HG02759 (cell line): ENCODE measurements at regions not wholly inside any gene's neighbourhood (a gene's known extent, or its start where the extent isn't known, plus 50 kb on each side); places are given as distances from the start of the nearest gene placed in this dataset.

Experiments
- ATAC-seq: cut with Tn5 transposase; IDR thresholded peaks from one replicate; pipeline ENCODE4 v1.9.1; 2021; ENCODE audit warnings: mild to moderate bottlenecking, moderate library complexity; ENCODE audit not compliant: unreplicated experiment

DNA sequence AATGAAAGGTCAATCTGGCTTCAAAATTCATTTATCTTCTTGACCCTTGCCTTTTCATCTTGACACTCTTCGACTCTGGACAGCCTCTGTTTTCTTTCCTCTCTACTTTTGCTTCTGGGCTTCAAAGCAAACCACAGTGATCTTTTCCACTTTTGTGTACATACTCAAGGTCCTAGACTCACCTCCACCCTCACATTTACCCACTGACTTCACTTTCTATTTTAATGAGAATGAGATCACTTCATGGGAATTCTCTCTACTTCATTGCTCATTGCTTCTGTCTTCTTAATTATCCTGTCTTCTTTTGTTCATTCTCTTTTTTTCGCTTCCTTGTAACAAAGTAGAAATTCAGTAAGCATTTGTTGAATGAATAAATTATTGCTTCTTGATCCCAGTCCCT, 330.1 kb upstream of the HAND2 start:
- no peak for ATAC-seq

DNA sequence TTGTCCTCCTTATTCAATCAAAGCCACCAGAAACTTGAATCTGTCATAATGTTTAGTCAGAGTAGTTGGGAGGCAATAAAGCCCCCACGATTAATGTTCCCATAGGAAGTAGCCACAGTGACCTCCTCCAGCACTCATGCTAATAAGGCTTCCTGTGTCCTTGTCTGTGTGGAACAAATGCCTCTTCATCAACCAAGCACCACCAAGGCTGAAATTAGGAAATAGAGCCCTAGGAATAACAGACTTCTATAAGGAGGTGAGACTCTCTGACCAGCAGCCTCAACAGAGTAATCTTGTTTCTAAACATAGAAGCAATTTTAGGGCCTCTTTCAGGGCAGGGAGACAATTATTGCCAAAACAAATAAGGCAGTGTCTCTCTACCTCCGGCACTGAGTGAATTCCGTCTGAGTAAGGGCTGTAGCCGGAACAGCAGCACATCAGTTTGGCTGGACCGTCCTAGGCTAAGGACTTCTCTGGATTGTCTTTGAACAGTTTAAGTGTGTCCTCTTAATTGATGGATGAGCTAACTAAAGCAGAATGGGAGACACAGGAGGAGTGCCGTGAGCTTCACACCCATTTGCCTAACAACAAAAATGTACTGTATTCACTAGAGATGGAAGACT, 329.2 kb upstream of the HAND2 start:
- ATAC-seq, result no peak

DNA sequence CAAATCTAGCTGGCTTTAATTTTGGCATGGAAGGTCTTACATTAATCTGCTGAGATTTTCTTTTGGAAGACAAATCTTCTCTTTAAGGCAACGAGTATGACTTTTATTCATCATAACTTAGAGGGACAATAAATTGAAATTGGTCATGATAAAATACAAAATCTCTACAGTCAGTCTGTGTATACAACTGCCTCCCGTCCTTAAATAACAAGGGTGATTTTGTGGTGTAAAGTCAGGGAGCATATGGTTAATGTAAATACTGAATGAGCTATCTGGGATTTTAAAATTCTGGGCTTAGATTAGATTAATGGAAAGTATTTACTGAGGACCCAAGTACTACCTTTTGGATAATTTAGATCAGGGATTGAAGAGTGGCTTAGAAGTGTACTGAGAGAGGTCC, 328.4 kb upstream of the HAND2 start:
- no peak for ATAC-seq

DNA sequence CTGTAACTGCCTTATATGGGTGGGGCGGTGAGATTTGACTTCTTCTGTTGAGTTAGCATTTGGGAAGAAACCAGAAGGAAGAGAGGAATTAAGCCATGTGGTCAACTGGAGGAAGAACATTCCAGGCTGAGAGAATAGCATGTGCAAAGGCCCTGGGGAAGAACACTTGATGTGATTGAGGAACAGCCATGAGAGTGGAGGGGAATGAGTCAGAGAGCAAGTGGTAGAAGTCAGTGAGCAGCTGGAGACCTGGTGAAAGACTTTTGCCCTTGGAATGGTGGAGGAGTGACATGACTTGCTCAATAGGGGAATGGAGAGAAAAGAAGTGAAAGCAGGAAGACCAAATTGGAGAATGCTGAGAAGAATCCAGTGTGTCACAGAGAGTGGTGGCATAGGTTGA, 327.8 kb upstream of the HAND2 start:
- no peak for ATAC-seq

DNA sequence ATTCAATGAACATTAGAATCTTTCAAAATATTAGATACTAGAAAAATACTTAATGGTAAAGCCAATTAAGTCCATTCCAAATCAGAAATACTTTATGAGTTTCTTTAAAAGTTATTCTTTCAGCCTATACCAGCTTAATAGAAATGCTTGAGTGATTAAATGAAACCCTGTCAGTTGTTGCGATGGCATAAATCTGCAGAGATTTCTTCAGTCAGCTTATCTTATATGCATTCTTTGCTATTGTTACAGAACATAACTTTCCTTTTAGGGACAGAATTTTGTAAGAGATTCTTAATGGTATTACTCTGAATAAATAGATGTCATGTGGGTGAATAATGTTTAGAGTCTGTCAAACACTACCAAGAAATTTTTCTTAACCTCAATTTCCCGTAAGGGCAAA, 325.0 kb upstream of the HAND2 start:
- no peak for ATAC-seq

DNA sequence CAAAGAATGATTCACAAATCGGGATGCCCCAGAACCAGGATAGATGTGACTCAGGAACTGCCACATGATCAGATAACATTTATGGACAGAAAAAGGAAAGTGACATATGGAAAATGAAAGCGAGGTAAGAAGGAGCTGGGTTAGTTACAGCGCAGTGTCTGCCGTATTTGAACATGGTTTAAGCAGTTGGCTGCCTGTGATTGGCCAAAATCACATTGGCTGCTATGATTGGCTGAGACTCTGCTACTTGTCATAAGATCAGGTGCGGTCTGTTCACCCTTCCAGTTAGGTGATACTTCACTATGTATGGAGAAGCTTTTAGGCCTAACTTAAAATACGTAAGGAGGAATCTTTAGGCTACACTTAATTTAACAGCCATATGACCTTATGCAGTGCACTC, 322.7 kb upstream of the HAND2 start:
- no peak for ATAC-seq

DNA sequence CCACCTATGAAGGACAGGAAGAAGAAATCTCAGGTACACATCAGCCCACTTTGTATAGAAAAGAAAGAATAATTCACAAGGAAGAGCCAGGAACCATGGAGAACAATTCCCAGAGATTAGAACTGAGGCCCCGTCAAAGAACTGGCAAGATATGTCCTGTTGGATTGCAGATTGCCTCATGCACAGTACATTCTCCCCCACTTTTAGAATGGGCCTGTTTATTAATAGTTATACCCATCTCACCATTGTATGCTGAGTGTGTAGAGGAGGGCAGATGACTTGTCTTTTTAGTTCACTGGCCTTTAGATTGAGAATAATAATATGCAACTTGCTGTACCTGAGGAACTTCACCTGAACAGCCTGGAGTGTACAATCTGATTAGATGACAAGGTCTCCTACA, 315.6 kb upstream of the HAND2 start:
- ATAC-seq, result no peak

DNA sequence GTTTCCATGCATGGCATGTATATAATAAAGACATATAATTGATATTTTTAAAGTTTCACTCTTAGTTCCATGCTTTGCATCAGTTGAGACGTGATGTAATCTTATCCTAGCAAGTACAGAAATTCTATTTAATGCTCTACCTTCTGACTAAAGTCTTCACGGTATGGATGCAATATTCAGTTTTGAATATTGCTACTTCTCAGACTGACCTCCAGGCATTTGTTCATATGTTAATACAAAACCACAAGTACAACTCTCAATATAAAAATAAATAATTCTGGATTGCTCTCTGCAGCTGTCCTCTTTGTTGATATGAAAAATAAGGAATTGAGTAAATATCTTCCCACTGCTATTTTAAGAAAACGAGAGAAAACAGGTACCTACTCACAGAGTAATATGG, 309.8 kb upstream of the HAND2 start:
- no peak for ATAC-seq

DNA sequence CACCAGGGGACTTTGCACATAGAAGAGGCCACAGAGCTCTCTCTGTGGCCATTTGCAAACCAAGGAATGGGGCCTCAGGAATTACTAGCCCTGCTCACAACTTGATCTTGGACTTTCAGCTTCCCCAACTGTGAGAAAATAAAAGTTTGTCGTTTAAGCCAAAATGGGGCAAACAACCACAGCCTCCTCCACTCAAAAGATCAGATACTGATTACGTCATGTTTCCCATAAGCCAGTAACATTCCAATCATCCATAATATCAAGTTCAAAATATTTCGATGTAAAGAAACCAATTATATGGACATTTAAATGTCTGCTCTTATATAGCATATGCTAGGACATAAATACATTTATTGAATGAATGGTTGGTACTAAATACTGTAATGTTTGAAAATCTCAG, 307.5 kb upstream of the HAND2 start:
- no peak for ATAC-seq

DNA sequence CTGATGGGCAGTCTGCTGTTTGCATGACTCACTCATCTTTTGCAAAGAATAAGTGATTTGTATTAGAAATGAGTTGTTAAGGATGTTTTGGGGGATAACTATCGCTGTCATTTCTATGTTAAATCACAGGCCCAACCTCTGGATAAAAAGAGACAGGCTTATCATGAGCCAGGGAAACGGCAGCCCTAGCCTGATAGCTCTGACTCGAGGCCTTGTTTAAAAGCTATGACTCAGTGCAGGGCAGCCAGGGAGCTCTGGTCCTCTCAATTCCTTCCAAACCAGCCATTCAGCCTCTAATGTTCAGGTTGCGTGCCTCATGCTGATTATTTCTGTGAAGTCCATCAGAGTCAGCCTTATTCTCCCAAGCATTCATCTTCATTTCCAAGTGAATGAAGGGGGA, 305.9 kb upstream of the HAND2 start:
- ATAC-seq, result no peak

DNA sequence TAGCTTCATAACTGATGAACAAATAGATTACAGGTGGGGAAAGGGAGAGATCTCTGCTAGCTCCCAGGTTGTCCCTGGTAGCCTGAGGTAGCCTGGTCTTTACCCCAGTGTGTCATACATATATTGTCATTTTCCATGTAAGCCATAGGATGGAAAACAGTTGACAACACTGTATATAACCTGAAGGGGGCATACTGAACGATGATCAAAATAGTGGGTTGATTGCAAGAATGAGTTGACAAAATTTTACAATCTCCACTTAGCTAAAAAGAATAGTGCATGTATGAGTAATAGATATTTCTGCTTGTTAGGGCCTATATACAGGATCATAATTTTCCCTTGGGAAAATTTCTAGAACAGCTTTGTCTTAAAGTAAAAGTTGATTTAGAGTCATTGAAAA, 304.1 kb upstream of the HAND2 start:
- ATAC-seq, result no peak

DNA sequence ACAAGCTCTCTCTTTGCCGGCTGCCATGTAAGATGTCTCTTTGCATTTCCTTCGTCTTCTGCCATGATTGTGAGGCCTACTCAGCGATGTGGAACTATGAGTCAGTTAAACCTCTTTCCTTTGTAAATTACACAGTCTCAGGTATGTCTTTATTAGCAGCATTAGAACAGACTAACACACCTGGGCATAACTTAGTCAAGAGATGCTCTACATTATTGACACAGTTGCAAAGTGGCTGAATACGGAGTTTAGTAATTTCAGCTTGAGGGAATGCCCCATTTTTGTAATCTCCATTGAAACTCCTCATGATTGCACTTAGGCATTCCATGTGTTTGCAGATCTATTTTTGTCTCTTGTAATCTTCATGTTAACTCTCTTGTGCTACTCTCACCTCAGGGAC, 299.5 kb upstream of the HAND2 start:
- no peak for ATAC-seq

DNA sequence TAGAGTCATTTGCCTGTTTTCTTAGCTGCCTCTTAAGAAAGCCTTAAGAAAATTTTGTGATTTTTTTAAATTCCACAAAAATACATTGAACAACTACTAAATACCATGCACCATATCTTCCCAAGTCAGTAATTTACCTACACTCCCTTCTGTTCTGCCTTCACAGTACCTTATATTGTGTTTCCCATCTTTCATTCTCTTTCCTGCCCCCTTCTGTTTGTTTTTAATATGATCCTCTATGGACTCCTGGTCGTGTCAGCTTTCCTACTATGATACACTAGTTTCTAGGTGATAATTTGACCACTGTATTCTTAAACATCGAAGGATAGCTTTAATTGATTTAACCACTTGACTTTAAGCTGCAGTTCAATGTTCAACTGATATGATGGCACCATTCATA, 297.7 kb upstream of the HAND2 start:
- ATAC-seq, result no peak

DNA sequence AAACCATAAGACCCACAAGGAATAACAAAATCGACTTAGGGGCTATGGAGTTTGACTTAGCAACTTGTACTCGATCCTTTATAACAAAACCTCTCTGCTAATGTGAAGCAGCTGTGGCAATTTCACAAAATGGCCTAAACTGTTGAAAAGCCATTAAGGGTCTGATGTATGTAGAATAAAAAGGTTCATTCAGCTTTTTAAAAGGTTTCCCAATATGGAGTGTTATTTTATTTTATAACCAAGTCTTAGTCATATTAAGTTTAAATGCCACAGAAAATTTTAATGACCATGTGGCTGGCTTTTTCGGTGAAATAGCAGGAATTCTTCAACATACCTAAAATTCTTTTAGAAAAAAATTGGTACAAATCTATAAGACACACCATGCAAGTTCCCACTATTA, 291.8 kb upstream of the HAND2 start:
- ATAC-seq, result no peak

DNA sequence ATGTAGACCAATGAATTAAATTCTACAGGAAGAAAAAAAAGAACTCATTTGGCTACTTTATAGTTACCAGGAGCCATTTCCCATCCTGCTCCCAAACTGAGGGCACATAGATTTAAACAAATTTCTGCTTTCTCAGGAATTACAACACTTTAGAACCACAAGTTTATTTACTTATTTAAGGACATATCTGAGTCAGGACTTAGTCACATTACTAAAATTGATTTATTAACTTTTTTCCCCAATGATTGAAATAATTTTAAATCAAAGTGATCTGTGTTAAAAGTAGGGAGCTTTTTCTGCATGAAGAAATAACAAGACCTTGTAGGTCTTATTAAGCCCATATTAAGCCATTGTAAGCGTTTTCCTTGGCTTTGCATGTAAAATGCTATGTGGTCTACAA, 291.0 kb upstream of the HAND2 start:
- no peak for ATAC-seq

DNA sequence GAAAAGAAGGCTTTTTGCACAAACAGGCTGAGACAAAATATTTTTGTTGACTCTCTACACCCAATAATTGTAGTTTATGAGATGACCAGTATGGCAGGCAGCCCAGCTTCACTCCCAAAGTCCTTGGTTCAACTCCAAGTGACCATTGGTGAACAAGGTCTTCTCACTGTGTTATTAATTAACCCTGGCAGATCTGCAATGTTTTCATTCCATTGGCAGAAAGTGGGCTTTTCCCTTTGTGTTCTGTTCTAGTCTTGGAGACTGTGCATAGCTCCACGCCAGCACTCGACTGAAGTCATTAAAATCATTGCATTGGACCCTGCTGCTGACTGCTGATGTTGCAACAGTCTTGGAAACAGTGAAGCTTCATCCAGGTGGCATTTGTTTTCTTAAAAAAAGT, 277.3 kb upstream of the HAND2 start:
- no peak for ATAC-seq

DNA sequence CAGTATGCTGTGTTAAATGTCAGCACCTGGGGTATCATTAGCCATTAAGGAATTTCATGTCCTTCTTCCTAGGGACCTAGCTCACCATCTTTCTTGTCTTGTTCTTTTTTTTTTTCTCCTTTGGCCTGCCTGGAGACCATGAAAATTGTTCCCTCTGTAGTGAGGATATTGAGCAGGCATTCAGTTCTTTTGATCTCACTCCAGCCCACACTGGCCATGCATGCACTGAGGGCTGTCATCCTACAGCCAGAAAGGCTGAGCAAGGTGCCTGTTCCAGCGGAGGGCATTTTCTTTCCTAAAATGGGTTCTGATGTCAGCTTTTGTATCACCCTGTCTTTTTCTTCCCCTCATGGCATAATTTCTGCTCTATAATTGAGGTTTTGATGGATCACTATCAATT, 275.9 kb upstream of the HAND2 start:
- no peak for ATAC-seq

DNA sequence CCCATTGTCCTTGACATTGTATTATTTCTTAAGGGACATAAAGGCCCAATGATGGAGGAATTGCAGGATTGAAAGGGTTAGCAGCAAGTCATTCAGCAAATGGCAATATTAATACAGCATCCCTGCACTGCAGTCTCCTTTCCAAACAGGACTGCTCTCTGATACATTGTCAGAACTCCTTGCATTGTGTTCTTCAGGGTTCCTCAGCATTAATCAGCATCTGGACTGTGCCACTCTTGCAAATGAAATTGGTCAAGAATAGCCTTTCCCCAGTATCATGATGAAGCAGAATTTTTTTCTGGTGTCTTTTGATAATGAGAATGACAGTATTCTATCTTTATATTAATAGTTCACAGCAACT, 272.6 kb upstream of the HAND2 start:
- no peak for ATAC-seq

DNA sequence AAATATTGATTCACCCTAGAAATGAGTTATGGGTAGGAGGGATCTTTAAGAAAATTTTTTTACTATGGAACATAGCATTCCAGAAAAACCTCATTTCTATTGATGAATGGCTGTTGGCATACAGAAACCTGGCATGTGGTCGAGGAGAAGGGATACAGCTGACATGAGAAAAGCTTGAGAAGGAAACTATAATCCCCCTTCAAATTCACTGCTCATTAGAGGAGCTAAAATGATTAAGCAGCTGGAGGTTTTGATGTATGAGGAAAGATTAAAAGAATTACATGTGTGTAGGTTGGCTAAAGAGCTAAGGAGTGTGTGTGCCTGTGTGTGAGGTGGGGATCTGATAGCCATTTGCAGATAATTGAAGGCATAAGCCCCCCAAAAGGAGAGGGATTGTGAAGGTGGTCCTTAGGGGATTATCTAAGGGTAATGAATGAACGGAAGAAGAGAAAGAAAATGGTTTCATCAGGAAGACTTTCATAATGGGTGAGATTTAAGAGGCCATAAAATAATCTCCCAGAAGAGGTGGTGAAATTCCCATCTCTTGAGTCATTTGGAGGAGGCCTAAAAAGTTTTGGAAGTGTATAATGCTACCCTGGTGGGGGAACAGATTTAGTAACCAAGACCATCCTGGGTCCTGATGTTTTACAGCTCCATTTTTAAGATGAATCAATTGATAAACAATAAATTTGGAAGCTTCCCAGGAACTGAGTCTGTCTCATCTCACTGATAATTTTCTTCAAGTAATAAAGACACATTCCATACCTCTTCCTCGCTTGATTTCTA, 272.0 kb upstream of the HAND2 start:
- ATAC-seq, result no peak

DNA sequence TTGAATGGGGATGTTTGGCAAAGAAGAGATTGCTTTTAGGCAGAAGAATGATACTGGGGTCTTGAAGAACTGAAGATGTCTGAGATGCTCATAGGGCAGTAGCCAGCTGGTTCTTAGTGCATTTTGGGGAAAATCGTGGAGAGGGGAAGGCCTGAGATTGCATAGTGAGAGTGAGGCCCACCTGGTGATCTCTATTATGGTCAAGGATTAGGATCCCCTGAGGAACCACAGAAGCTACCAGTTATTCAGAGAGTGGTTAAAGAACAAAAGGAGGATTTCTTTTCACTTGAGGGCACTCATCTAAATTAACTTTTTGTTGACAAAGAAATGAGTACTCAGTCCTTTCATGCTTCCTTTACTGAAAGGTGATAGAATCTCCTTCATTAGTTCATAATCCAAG, 271.3 kb upstream of the HAND2 start:
- no peak for ATAC-seq

DNA sequence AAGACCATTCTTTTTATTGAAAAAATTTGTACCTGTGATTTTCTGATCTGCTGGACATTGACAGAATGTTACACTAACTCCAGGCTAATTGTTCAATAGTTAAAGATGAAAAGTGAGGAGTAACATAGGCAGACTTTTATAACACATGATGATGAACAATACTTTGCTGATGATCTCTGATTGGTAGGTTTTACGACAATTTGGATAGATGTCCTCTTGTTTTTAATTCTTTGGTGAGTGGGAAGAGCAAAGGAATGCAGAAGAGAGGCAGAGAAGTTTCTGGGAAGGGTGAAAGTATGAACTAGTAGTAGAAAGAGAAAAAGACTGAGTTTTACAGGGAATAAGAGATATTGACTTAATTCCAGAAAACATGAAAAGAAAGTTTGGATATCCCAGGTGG, 267.3 kb upstream of the HAND2 start:
- no peak for ATAC-seq

DNA sequence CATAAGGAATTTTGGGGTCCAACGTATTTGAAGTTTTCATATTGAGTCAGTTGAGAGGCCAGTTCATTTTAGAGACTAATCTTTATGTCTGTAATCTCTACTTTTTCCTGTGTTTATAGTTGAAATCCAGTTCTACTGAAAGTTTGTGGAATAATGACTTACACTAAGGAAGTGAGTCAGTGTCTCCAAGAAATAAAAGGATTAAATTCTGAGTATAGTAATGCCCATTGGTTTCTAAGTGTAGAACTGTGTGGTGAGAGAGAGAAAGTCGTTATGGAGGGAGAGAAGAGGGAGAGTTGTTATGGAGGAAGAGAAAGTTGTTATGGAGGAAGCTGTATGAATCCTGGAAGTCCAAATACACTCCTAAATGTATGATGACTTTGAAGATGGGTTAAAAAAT, 264.6 kb upstream of the HAND2 start:
- no peak for ATAC-seq

DNA sequence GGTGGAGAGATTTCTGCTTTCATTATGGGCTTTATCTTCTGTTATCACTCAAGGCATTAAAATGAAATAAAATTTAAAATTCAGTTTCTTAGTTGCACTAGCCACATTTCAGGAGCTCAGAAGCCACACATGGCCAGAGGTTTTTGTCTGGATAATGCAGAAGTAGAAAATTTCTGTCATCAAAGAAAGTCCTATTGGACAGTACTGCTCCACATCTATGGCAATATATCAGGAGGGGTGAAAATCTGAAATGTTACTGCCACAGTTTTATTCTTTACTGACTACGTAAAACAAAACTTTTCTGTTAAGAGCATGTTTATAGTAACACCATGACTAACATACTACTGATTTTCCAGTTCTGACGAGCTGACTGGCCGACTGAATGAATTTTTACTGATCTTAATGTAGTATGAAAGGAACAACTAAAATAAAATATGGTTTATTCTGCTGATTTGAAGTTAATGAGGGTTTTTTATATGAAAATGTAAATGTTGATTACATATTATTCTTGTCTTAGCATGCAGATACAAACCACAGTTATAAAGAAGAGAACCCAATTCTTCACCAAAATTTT, 264.0 kb upstream of the HAND2 start:
- no peak for ATAC-seq
